Activated CD8-positive, alpha-beta memory T cell treated with anti-CD3 and anti-CD28 coated beads, Interleukin-2, amount 10 ng/mL, durations not matched to agents 7 days and 5 days (primary cell): ENCODE measurements at regions not wholly inside any gene's neighbourhood (a gene's known extent, or its start where the extent isn't known, plus 50 kb on each side); places are given as distances from the start of the nearest gene placed in this dataset.

Experiments used
- ATAC-seq: fragments of 150-1000 bp; cut with Tn5 transposase; one replicate; pipeline ENCODE4 v1.10.0; 2021; ENCODE audit warnings: moderate library complexity
- CTCF ChIA-PET: fragments of 350-600 bp; sonication (Branson Sonifier 250); formaldehyde crosslinking; loops from one replicate; lab custom pipeline; 2021; ENCODE audit warnings: antibody characterized with exemption; lab: Charles Lee
- DNase-seq: peaks from one replicate; pipeline ENCODE4 v3.0.0-alpha.2; 2020
- H3K27ac Mint-ChIP-seq: one replicate; pipeline ENCODE4 v1.8.0; 2021; ENCODE audit warnings: mild to moderate bottlenecking, mixed read lengths
- H3K27me3 Mint-ChIP-seq: one replicate; pipeline ENCODE4 v1.8.0; 2021; ENCODE audit warnings: mixed read lengths
- H3K36me3 Mint-ChIP-seq: one replicate; pipeline ENCODE4 v1.8.0; 2021; ENCODE audit warnings: mild to moderate bottlenecking, mixed read lengths
- H3K4me1 Mint-ChIP-seq: one replicate; pipeline ENCODE4 v1.8.0; 2021; ENCODE audit warnings: mixed read lengths
- H3K4me3 Mint-ChIP-seq: one replicate; pipeline ENCODE4 v1.8.0; 2021; ENCODE audit warnings: mild to moderate bottlenecking, moderate library complexity, mixed read lengths
- H3K9me3 Mint-ChIP-seq: one replicate; pipeline ENCODE4 v1.8.0; 2022; ENCODE audit warnings: low read depth, mixed read lengths

DNA sequence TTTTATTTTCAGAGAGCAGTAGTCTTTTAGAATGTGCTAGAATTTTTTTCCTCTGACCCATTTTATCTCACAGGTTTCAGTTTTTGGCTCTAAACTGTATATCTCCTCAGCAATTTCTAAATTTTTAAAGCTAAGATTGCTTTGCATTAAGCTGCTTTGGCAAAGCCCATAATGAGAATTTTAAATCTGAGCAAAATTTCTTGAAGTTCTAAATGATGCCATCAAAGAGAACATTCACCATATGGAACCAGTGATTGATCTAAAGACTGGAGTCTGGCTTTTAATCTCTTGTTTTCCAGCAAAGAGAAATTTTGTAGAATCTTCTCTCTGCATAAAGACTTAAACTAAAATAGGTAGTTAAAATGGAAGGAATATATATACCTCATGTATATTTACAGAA, 313.6 kb downstream of the TBC1D32 start:
- CTCF ChIA-PET = no interaction called here
- no peaks in the 10 kb centered on the region for H3K27me3 Mint-ChIP-seq
- peaks cover 5% of the 10 kb centered on the region for H3K9me3 Mint-ChIP-seq
- no peak overlapping the region for H3K27ac Mint-ChIP-seq
- no peak overlapping the region for H3K4me3 Mint-ChIP-seq
- ATAC-seq (no peak), DNase-seq (no peak)
- H3K36me3 Mint-ChIP-seq = no peaks in the 10 kb centered on the region
- no peaks in the 10 kb centered on the region for H3K4me1 Mint-ChIP-seq

- no peaks in the 10 kb centered on the region for H3K27me3 Mint-ChIP-seq
- no peaks in the 10 kb centered on the region for H3K36me3 Mint-ChIP-seq
- H3K4me1 Mint-ChIP-seq = no peaks in the 10 kb centered on the region
- DNase-seq (no peak), ATAC-seq (no peak)
- H3K4me3 Mint-ChIP-seq = no peak overlapping the region
- no peak overlapping the region for H3K27ac Mint-ChIP-seq
- peaks cover 2% of the 10 kb centered on the region for H3K9me3 Mint-ChIP-seq
- CTCF ChIA-PET = no interaction called here
Measured at GRCh38 chr6:121008553-121008952, 325.7 kb downstream of the TBC1D32 start.

- Mint-ChIP-seq H3K4me3 (no peak overlapping the region), H3K27ac (no peak overlapping the region), H3K9me3 (peaks cover 2% of the 10 kb centered on the region), H3K27me3 (no peaks in the 10 kb centered on the region), H3K4me1 (no peaks in the 10 kb centered on the region), H3K36me3 (no peaks in the 10 kb centered on the region)
- CTCF ChIA-PET = no interaction called here
- no peak for ATAC-seq
- DNase-seq = no peak
Measured at GRCh38 chr6:121006024-121006423, 328.3 kb downstream of the TBC1D32 start.

DNA sequence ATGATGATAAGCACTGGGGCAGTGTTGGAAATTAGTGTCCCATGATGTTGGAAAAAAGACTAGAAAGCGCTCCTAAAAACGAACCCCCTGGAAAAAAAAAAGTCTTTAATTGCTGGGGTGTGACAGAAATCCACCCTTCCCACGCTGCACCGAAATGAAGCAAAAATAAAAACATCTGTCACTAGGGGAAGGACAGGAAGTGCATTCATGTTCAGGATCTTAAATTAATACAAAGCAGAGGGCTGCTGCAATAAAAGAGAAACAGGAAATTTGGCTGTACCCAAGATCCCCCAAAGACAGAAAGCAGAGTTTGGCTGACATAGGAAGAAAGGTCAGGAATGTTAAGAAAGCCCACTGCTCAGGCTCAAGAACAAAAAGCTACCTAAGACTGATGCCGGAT, 333.9 kb downstream of the TBC1D32 start:
- Mint-ChIP-seq H3K27me3 (no peaks in the 10 kb centered on the region), H3K4me3 (no peak overlapping the region), H3K4me1 (no peaks in the 10 kb centered on the region), H3K9me3 (no peaks in the 10 kb centered on the region), H3K36me3 (no peaks in the 10 kb centered on the region), H3K27ac (no peak overlapping the region)
- ATAC-seq (no peak), DNase-seq (no peak)
- CTCF ChIA-PET = no interaction called here

GRCh38 chr6:120996340-120996739, 337.9 kb downstream of the TBC1D32 start:
- no peak overlapping the region for H3K27ac Mint-ChIP-seq
- ATAC-seq (no peak), DNase-seq (no peak)
- no peaks in the 10 kb centered on the region for H3K4me1 Mint-ChIP-seq
- H3K4me3 Mint-ChIP-seq = no peak overlapping the region
- CTCF ChIA-PET = no interaction called here
- H3K9me3 Mint-ChIP-seq = no peaks in the 10 kb centered on the region
- H3K36me3 Mint-ChIP-seq = no peaks in the 10 kb centered on the region
- no peaks in the 10 kb centered on the region for H3K27me3 Mint-ChIP-seq

DNA sequence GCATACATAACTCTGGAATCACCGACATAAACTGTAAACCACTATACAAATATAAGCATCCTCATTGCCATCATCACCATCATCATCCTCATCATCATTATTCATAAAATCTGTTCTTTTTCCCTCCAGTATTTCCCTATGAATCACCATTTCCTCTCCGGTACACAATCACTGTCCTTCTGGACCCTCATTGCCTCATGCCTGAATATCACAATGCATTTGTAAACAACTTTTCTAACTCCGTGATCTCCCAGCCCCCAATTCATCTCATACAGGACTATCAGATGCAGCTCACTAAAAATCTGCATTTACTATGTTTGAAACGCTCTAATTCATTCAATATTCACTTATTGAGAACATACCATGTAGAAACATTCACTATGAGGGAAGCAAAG, 339.7 kb downstream of the TBC1D32 start:
- ATAC-seq (no peak), DNase-seq (no peak)
- CTCF ChIA-PET = no interaction called here
- Mint-ChIP-seq H3K4me3 (no peak overlapping the region), H3K4me1 (no peaks in the 10 kb centered on the region), H3K36me3 (no peaks in the 10 kb centered on the region), H3K27ac (no peak overlapping the region), H3K9me3 (no peaks in the 10 kb centered on the region), H3K27me3 (no peaks in the 10 kb centered on the region)

- no peak overlapping the region for H3K4me3 Mint-ChIP-seq
- H3K36me3 Mint-ChIP-seq = no peaks in the 10 kb centered on the region
- no peak for ATAC-seq
- DNase-seq = no peak
- H3K27me3 Mint-ChIP-seq = no peaks in the 10 kb centered on the region
- H3K9me3 Mint-ChIP-seq = no peaks in the 10 kb centered on the region
- CTCF ChIA-PET = no interaction called here
- no peaks in the 10 kb centered on the region for H3K4me1 Mint-ChIP-seq
- H3K27ac Mint-ChIP-seq = no peak overlapping the region
Measured at GRCh38 chr6:120993929-120994572, 340.2 kb downstream of the TBC1D32 start.

GRCh38 chr6:120992257-120992656, 342.0 kb downstream of the TBC1D32 start:
- Mint-ChIP-seq H3K27me3 (no peaks in the 10 kb centered on the region), H3K9me3 (no peaks in the 10 kb centered on the region), H3K27ac (no peak overlapping the region), H3K4me1 (no peaks in the 10 kb centered on the region), H3K36me3 (no peaks in the 10 kb centered on the region), H3K4me3 (no peak overlapping the region)
- no peak for ATAC-seq
- CTCF ChIA-PET = no interaction called here
- no peak for DNase-seq

DNA sequence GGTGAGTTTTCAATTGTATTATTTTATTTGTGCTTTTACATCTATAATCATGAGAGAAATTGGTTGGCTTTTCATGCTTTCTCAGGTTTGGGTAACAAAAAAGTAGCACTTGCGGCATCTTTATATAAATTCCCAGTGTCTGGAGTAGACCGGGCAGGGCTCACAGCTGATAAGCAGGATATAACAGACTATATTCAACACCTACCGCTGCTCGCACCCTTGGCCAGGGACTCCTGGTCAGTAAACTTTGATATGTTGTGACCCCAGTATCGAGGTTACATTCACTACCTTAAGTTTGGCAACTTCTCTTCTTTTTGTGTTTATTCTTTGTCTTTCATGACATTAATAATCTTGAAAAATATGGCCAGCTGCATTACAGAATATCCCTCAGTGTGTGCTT, 343.4 kb downstream of the TBC1D32 start:
- Mint-ChIP-seq H3K9me3 (no peaks in the 10 kb centered on the region), H3K4me1 (no peaks in the 10 kb centered on the region), H3K27me3 (no peaks in the 10 kb centered on the region), H3K36me3 (no peaks in the 10 kb centered on the region), H3K4me3 (no peak overlapping the region), H3K27ac (no peak overlapping the region)
- DNase-seq = no peak
- no peak for ATAC-seq
- CTCF ChIA-PET = no interaction called here

- Mint-ChIP-seq H3K36me3 (no peaks in the 10 kb centered on the region), H3K27me3 (no peaks in the 10 kb centered on the region), H3K27ac (no peak overlapping the region), H3K4me1 (no peaks in the 10 kb centered on the region), H3K4me3 (no peak overlapping the region), H3K9me3 (no peaks in the 10 kb centered on the region)
- no peak for ATAC-seq
- CTCF ChIA-PET = no interaction called here
- DNase-seq = no peak
Measured at GRCh38 chr6:120981835-120982234, 352.4 kb downstream of the TBC1D32 start.

GRCh38 chr6:120966321-120966720, 368.0 kb downstream of the TBC1D32 start:
- ATAC-seq = no peak
- CTCF ChIA-PET = no interaction called here
- Mint-ChIP-seq H3K27ac (no peak overlapping the region), H3K9me3 (peaks cover 2% of the 10 kb centered on the region), H3K4me3 (no peak overlapping the region), H3K36me3 (no peaks in the 10 kb centered on the region), H3K27me3 (no peaks in the 10 kb centered on the region), H3K4me1 (no peaks in the 10 kb centered on the region)
- no peak for DNase-seq

GRCh38 chr6:120965814-120966213, 368.5 kb downstream of the TBC1D32 start:
- Mint-ChIP-seq H3K4me3 (no peak overlapping the region), H3K27ac (no peak overlapping the region), H3K9me3 (peaks cover 2% of the 10 kb centered on the region), H3K27me3 (no peaks in the 10 kb centered on the region), H3K4me1 (no peaks in the 10 kb centered on the region), H3K36me3 (no peaks in the 10 kb centered on the region)
- DNase-seq (no peak), ATAC-seq (no peak)
- CTCF ChIA-PET = no interaction called here

DNA sequence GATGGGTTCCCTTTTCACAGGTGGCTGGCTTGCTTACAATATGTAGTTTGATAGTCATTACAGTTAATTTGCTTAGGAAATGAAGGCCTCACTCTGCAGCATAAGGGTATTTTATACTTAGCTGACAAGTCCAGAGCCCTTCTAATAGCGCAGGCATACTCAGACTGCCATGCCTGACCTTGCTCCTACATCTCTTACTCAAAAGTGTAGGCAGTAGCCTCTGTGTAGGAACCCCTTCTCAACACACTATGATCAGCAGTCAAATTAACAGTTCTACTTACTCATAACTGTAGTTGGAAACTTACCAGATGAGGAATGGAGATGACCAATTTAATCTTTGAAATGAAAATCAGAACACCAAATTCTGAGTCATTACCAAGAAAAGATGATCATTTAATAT, 373.5 kb downstream of the TBC1D32 start:
- DNase-seq (no peak), ATAC-seq (no peak)
- Mint-ChIP-seq H3K27ac (no peak overlapping the region), H3K4me3 (no peak overlapping the region), H3K9me3 (no peaks in the 10 kb centered on the region), H3K36me3 (no peaks in the 10 kb centered on the region), H3K27me3 (no peaks in the 10 kb centered on the region), H3K4me1 (no peaks in the 10 kb centered on the region)
- CTCF ChIA-PET = no interaction called here

DNA sequence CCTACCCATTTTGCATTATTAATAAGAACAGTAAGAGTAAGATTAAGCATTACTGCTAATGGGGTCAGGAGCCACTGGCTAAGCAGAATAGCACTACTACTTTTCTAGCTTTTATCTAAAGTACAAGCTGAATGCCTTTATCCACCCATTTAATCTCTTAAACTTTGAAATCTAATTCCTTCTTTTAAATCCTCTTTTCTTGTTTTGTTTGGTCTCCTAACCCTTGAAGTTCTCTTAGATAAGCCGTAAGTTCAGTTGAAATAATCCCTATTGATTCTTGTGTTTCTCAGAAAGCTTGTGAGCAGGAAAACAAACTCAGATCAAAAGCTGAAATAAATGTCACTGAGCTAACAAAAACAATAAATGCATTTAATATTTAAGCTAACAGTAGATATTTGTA, 380.2 kb downstream of the TBC1D32 start:
- CTCF ChIA-PET = no interaction called here
- DNase-seq = no peak
- no peaks in the 10 kb centered on the region for H3K4me1 Mint-ChIP-seq
- no peak overlapping the region for H3K27ac Mint-ChIP-seq
- H3K4me3 Mint-ChIP-seq = no peak overlapping the region
- no peaks in the 10 kb centered on the region for H3K9me3 Mint-ChIP-seq
- H3K27me3 Mint-ChIP-seq = no peaks in the 10 kb centered on the region
- no peak for ATAC-seq
- H3K36me3 Mint-ChIP-seq = no peaks in the 10 kb centered on the region

- no peaks in the 10 kb centered on the region for H3K4me1 Mint-ChIP-seq
- ATAC-seq = no peak
- CTCF ChIA-PET = no interaction called here
- H3K9me3 Mint-ChIP-seq = no peaks in the 10 kb centered on the region
- no peaks in the 10 kb centered on the region for H3K27me3 Mint-ChIP-seq
- H3K27ac Mint-ChIP-seq = no peak overlapping the region
- no peaks in the 10 kb centered on the region for H3K36me3 Mint-ChIP-seq
- DNase-seq = no peak
- no peak overlapping the region for H3K4me3 Mint-ChIP-seq
Measured at GRCh38 chr6:120951258-120951657, 383.0 kb downstream of the TBC1D32 start.
